GM19438 (cell line): ENCODE measurements at regions not wholly inside any gene's neighbourhood (a gene's known extent, or its start where the extent isn't known, plus 50 kb on each side); places are given as distances from the start of the nearest gene placed in this dataset.
"Not testable (repeated sequence)": the region's sequence is repeated elsewhere in the genome, so short reads cannot be mapped to it uniquely, and the experiment has no call there.

Source experiments
- ATAC-seq: cut with Tn5 transposase; IDR thresholded peaks from one replicate; pipeline ENCODE4 v1.9.1; 2021; ENCODE audit warnings: low read depth; ENCODE audit not compliant: unreplicated experiment

GRCh38 chrX:9370893-9371292 is 94.0 kb upstream of the TBL1X start:
- ATAC-seq, result no peak

- ATAC-seq, result no peak
Observed at GRCh38 chrX:9372866-9373265, 92.0 kb upstream of the TBL1X start.

- ATAC-seq, result no peak
Observed at GRCh38 chrX:9373789-9374188, 91.1 kb upstream of the TBL1X start.

- ATAC-seq, result no peak
Observed at GRCh38 chrX:9374555-9374954, 90.3 kb upstream of the TBL1X start.

GRCh38 chrX:9376111-9376510 is 88.7 kb upstream of the TBL1X start:
- ATAC-seq, result no peak

GRCh38 chrX:9377216-9377615 is 87.6 kb upstream of the TBL1X start:
- ATAC-seq, result not testable (repeated sequence)

- no peak for ATAC-seq
Observed at GRCh38 chrX:9378980-9379696, 85.7 kb upstream of the TBL1X start.

GRCh38 chrX:9379697-9380551 is 84.9 kb upstream of the TBL1X start:
- ATAC-seq, result no peak

- ATAC-seq, result no peak
Observed at GRCh38 chrX:9383655-9384054, 81.2 kb upstream of the TBL1X start.

GRCh38 chrX:9388450-9388849 is 76.4 kb upstream of the TBL1X start:
- no peak for ATAC-seq

GRCh38 chrX:9390121-9390520 is 74.7 kb upstream of the TBL1X start:
- ATAC-seq, result no peak

GRCh38 chrX:9390693-9391368 is 74.0 kb upstream of the TBL1X start:
- ATAC-seq, result no peak

GRCh38 chrX:9392445-9392844 is 72.4 kb upstream of the TBL1X start:
- no peak for ATAC-seq

GRCh38 chrX:9393571-9393970 is 71.3 kb upstream of the TBL1X start:
- no peak for ATAC-seq

- no peak for ATAC-seq
Observed at GRCh38 chrX:9394212-9394611, 70.6 kb upstream of the TBL1X start.

- ATAC-seq, result no peak
Observed at GRCh38 chrX:9396930-9397329, 67.9 kb upstream of the TBL1X start.

- no peak for ATAC-seq
Observed at GRCh38 chrX:9401051-9401450, 63.8 kb upstream of the TBL1X start.

GRCh38 chrX:9403374-9403773 is 61.5 kb upstream of the TBL1X start:
- no peak for ATAC-seq

- ATAC-seq, result not testable (repeated sequence)
Observed at GRCh38 chrX:9405635-9406034, 59.2 kb upstream of the TBL1X start.

- ATAC-seq, result not testable (repeated sequence)
Observed at GRCh38 chrX:9410889-9411288, 54.0 kb upstream of the TBL1X start.

GRCh38 chrX:9411682-9412081 is 53.2 kb upstream of the TBL1X start:
- not testable (repeated sequence) for ATAC-seq
